ENCODE measurements at regions not wholly inside any gene's neighbourhood (a gene's known extent, or its start where the extent isn't known, plus 50 kb on each side); places are given as distances from the start of the nearest gene placed in this dataset.

DNA sequence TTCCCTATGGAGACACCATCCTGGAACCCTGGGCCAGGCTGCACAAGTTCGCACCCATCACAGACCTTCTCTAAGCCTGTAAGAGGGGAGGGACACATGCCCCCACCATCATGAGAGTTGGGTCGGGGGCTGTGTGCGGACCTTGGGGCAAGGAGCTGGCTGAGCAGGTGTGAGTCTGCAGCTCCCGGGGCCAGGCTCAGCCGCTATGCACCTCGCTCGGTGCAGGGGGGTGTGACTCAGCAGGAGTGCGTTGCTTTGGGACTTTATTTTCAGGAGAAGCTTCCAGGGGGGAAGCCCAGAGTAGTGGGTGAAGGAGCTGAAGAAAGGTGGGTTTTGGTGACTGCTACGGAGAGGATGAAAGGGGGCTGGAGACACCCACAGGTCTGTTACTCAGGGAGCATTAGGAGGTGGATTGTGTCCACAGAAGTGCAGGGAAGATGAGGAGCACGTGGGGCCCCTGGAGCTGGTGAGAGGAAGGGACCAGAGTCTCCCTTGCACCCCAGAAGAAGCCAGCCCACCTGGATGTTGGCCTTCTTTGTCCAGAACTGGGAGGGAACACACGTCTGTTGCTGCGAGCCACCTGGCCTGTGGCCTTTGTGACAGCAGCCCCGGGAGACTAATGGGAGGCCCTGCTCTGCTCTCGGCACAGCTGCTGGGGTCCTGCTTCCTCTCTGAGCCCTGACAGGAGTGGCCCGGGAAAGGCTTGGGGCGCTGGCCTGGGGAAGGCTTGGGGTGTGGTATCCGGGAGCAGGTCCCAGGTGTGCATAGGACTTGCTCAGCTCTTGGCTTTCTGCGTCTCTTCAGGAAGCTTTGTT is 162.6 kb downstream of the TEX29 start:
- Histone ChIP-seq H3K27me3 (no peaks in the 10 kb centered on the region), H3K36me3 (no peaks in the 10 kb centered on the region), H3K4me1 (no peaks in the 10 kb centered on the region), H3K27ac (no peak overlapping the region), H3K9me3 (peaks cover 5 to 21% of the 10 kb centered on the region in 2 donors), H3K4me3 (no peak overlapping the region)
- TF ChIP-seq, protein P1, sequence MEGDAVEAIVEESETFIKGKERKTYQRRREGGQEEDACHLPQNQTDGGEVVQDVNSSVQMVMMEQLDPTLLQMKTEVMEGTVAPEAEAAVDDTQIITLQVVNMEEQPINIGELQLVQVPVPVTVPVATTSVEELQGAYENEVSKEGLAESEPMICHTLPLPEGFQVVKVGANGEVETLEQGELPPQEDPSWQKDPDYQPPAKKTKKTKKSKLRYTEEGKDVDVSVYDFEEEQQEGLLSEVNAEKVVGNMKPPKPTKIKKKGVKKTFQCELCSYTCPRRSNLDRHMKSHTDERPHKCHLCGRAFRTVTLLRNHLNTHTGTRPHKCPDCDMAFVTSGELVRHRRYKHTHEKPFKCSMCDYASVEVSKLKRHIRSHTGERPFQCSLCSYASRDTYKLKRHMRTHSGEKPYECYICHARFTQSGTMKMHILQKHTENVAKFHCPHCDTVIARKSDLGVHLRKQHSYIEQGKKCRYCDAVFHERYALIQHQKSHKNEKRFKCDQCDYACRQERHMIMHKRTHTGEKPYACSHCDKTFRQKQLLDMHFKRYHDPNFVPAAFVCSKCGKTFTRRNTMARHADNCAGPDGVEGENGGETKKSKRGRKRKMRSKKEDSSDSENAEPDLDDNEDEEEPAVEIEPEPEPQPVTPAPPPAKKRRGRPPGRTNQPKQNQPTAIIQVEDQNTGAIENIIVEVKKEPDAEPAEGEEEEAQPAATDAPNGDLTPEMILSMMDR (IDR thresholded peaks at IDR 0.05), result no peak
- DNase-seq (ENCODE audit: low spot score), result no peak

DNA sequence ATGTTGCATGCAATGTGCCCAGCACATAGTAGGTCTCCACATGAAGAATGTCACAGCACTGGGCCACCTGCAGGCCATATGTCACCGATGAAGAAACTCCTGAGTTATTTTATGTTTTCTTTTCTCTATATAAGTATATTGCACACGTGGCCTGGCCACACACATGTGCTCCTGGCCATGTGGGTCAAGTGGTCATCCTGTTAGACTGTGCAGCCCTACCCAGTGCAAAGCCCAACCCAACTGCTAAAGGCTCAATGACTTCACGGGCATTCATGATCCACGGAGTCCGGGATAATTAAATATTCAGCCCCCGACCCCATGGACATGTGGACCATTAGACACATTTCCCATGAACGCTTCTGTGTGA is 163.2 kb downstream of the TEX29 start:
- Histone ChIP-seq H3K27me3 (no peaks in the 10 kb centered on the region), H3K36me3 (no peaks in the 10 kb centered on the region), H3K4me3 (no peak overlapping the region), H3K27ac (no peak overlapping the region), H3K4me1 (no peaks in the 10 kb centered on the region), H3K9me3 (peaks cover 5 to 27% of the 10 kb centered on the region in 2 donors)
- TF ChIP-seq, protein P1 (IDR thresholded peaks at IDR 0.05), result no peak
- no peak for DNase-seq (ENCODE audit: low spot score)

DNA sequence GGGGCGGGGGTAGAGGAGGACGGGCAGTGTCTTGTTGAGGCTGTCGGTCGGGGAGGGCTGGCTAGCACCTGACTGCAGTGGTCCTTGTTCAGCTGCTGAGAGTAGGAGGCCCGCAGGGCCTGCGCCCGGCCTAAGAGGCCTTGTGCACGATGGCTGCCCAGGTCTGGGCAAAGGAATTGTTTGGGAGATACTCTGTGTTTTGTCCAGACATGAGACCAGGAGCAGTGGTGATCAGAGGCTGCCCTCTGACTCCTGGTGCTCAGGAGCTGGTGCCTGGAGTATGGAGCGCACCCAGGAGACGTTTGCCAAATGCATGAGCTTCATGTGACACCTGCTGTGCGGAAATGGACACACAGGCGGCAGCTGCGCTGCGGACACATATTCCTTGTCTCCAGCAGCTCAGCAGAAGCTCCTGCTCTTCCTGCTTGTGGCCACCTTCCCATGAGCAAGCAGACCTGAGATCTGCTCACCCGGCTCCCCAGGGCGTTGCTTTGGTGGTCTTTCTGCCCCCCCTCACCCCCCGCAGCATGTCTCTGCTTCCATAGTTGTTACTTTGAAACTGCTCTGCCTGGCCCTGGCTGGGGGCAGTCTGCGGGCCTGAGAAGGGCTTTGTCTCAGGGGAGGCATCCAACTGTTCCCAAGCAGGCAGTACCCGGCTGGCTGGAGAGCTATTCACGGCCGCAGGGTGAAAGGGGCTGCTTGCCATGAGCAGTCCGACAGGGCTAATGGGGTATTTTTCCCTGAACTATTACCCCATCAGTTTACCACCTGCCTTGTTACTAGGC is 163.9 kb downstream of the TEX29 start:
- peaks cover 5 to 27% of the 10 kb centered on the region in 2 donors for H3K9me3 ChIP-seq
- H3K4me3 ChIP-seq, result no peak overlapping the region
- H3K36me3 ChIP-seq, result no peaks in the 10 kb centered on the region
- H3K27me3 ChIP-seq, result no peaks in the 10 kb centered on the region
- TF ChIP-seq, protein P1 (IDR thresholded peaks at IDR 0.05), result no peak
- H3K27ac ChIP-seq, result no peak overlapping the region
- DNase-seq (ENCODE audit: low spot score), result no peak
- no peaks in the 10 kb centered on the region for H3K4me1 ChIP-seq

- no peaks in the 10 kb centered on the region for H3K27me3 ChIP-seq
Measured at GRCh38 chr13:111484959-111485358, 164.5 kb downstream of the TEX29 start.

GRCh38 chr13:111485491-111486250 is 165.2 kb downstream of the TEX29 start:
- Histone ChIP-seq H3K27ac (no peak overlapping the region), H3K4me1 (no peaks in the 10 kb centered on the region), H3K36me3 (no peaks in the 10 kb centered on the region), H3K27me3 (no peaks in the 10 kb centered on the region), H3K9me3 (peaks cover 5 to 27% of the 10 kb centered on the region in 2 donors), H3K4me3 (no peak overlapping the region)
- no peak for DNase-seq (ENCODE audit: low spot score)
- TF ChIP-seq, protein P1 (IDR thresholded peaks at IDR 0.05), result no peak

More at GRCh38 chr13:111484959-111485358, 164.5 kb downstream of the TEX29 start:
- no peak overlapping the region for H3K4me3 ChIP-seq
- H3K36me3 ChIP-seq, result no peaks in the 10 kb centered on the region
- DNase-seq (ENCODE audit: low spot score), result no peak
- H3K4me1 ChIP-seq, result no peaks in the 10 kb centered on the region
- peaks cover 5 to 27% of the 10 kb centered on the region in 2 donors for H3K9me3 ChIP-seq
- TF ChIP-seq, protein P1 (IDR thresholded peaks at IDR 0.05), result no peak
- H3K27ac ChIP-seq, result no peak overlapping the region
